ENCODE measurements at regions not wholly inside any gene's neighbourhood (a gene's known extent, or its start where the extent isn't known, plus 50 kb on each side); places are given as distances from the start of the nearest gene placed in this dataset.
"Not testable (repeated sequence)": the region's sequence is repeated elsewhere in the genome, so short reads cannot be mapped to it uniquely, and the experiment has no call there.

DNA sequence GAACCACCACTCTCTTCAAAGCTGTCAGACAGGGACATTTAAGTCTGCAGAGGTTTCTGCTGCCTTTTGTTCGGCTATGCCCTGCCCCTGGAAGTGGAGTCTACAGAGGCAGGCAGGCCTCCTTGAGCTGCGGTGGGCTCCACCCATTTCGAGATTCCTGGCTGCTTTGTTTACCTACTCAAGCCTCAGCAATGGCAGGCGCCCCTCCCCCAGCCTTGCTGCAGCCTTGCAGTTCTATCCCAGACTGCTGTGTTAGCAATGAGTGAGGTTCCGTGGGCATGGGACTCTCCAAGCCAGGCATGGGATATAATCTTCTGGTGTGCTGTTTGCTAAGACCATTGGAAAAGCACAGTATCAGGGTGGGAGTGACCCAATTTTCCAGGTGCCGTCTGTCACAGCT lies 417.2 kb downstream of the KIF20B start:
- H3K36me3 Mint-ChIP-seq; H3K27me3 ChIP-seq (ENCODE audit: control insufficient read depth in 2 of 2, insufficient read depth in 2 of 2, low read length in 2 of 2); POLR2A ChIA-PET; DNase-seq; H3K4me3 Mint-ChIP-seq; intact Hi-C loops (cut with micrococcal nuclease); H3K36me3 ChIP-seq (ENCODE audit: control insufficient read depth in 2 of 3, insufficient read depth in 3 of 3, low read length in 3 of 3); H3K4me1 Mint-ChIP-seq; CTCF ChIA-PET; ATAC-seq; H3K4me1 ChIP-seq (ENCODE audit: control insufficient read depth in 2 of 2, insufficient read depth in 2 of 2, low read length in 2 of 2); H3K27me3 Mint-ChIP-seq; H3K4me3 ChIP-seq (ENCODE audit: low read length); H3K9me3 ChIP-seq (ENCODE audit: control insufficient read depth in 2 of 3, low read length in 3 of 3); H3K27ac Mint-ChIP-seq; H3K27ac ChIP-seq (ENCODE audit: low read depth, low read length): not testable (repeated sequence)
- peaks cover 0 to 16% (median 7%) of the 10 kb centered on the region in 11 donors for H3K9me3 Mint-ChIP-seq

DNA sequence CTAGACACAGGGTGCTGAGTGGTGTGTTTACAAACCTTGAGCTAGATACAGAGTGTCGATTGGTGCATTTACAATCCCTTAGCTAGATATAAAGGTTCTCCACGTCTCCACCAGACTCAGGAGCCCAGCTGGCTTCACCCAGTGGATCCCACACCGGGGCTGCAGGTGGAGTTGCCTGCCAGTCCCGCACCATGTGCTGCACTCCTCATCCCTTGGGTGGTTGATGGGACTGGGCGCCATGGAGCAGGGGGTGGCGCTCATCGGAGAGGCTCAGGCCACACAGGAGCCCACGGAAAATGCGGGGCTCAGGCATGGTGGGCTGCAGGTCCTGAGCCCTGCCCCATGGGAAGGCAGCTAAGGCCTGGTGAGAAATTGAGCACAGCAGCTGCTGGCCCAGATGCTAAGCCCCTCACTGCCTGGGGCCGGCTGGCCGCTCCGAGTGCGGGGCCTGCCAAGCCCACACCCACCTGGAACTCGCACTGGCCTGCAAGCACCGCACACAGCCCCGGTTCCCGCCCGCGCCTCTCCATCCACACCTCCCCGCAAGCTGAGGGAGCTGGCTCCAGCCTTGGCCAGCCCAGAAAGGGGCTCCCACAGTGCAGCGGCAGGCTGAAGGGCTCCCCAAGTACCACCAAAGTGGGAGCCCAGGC lies 418.4 kb downstream of the KIF20B start:
- H3K27me3 Mint-ChIP-seq; H3K36me3 ChIP-seq (ENCODE audit: control insufficient read depth in 2 of 3, insufficient read depth in 3 of 3, low read length in 3 of 3); DNase-seq; ATAC-seq; intact Hi-C loops (cut with micrococcal nuclease); H3K4me1 Mint-ChIP-seq; H3K27ac Mint-ChIP-seq; POLR2A ChIA-PET; H3K4me3 Mint-ChIP-seq; H3K4me3 ChIP-seq (ENCODE audit: low read length); H3K4me1 ChIP-seq (ENCODE audit: control insufficient read depth in 2 of 2, insufficient read depth in 2 of 2, low read length in 2 of 2); H3K36me3 Mint-ChIP-seq; H3K9me3 ChIP-seq (ENCODE audit: control insufficient read depth in 2 of 3, low read length in 3 of 3); H3K27me3 ChIP-seq (ENCODE audit: control insufficient read depth in 2 of 2, insufficient read depth in 2 of 2, low read length in 2 of 2); CTCF ChIA-PET; H3K27ac ChIP-seq (ENCODE audit: low read depth, low read length): not testable (repeated sequence)
- H3K9me3 Mint-ChIP-seq, result peaks cover 0 to 15% (median 5%) of the 10 kb centered on the region in 11 donors

DNA sequence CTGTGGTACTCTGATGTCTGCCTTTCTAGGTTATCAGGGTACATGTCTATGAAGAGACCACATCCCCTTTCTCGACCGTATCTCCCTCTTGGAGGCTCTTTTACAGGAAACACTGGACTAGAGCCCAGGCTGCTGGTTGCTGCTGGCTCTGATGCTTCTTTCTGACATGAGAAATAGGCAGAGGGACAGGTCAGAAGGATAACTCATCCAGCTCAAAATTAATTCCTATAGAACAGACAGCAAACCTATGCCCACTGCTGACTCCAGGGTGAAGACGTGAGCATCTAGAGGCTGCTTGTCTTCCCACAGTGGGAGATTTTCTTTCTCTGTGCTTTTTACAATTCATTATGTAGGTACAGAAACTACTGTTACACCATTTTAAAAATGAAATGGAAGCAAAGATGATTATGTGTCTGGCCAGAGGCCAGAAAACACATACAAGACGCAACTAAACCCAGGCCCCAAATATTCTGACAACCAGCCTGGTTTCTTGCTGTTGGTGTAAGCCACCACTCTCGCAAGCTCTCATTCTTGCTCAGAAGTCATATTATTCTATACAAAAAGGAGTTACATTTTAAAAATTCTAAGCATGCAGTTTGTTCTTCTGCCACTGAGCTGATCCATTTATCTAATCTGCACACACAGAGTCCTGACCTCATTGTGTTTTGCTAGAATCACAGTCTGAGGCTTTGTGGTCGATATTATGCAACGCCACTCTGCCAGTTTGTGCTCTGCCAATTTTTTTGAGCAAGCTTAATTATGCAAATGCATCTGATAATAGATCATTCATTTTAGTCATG lies 424.3 kb downstream of the KIF20B start:
- Mint-ChIP-seq H3K9me3 (peaks cover 0 to 6% (median 0%) of the 10 kb centered on the region in 11 donors), H3K27me3 (peaks cover 0 to 4% (median 0%) of the 10 kb centered on the region in 5 donors), H3K36me3 (no peaks in the 10 kb centered on the region), H3K27ac (no peak overlapping the region), H3K4me1 (no peaks in the 10 kb centered on the region), H3K4me3 (no peak overlapping the region)
- ATAC-seq (no peak), DNase-seq (no peak)
- H3K4me1 ChIP-seq (ENCODE audit: control insufficient read depth in 2 of 2, insufficient read depth in 2 of 2, low read length in 2 of 2), result no peaks in the 10 kb centered on the region
- no peak overlapping the region for H3K4me3 ChIP-seq (ENCODE audit: low read length)
- no peaks in the 10 kb centered on the region for H3K27me3 ChIP-seq (ENCODE audit: control insufficient read depth in 2 of 2, insufficient read depth in 2 of 2, low read length in 2 of 2)
- no peaks in the 10 kb centered on the region for H3K9me3 ChIP-seq (ENCODE audit: control insufficient read depth in 2 of 3, low read length in 3 of 3)
- ChIA-PET CTCF (no interaction called here), POLR2A (no interaction called here)
- no peak overlapping the region for H3K27ac ChIP-seq (ENCODE audit: low read depth, low read length)
- H3K36me3 ChIP-seq (ENCODE audit: control insufficient read depth in 2 of 3, insufficient read depth in 3 of 3, low read length in 3 of 3), result no peaks in the 10 kb centered on the region
- intact Hi-C loops (cut with micrococcal nuclease), result no loop called here

DNA sequence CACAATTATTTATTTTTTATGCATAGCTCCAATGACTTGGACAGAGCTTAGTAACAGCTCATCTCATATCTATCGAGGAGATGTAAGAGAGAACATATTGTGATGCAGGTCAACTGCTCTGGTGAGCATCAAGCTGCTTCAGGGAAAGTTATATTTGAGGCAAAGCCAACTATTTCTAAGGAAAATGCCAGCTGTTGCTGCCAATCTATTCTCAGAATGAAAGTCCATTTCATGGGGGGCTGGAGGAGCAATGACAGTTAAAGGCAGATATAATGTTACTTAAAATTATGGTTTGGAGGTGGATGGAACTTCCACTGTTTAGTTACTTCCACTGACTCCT lies 424.8 kb downstream of the KIF20B start:
- CTCF ChIA-PET, result no interaction called here
- H3K4me3 Mint-ChIP-seq, result no peak overlapping the region
- no peak for DNase-seq
- no peaks in the 10 kb centered on the region for H3K4me1 Mint-ChIP-seq
- Histone ChIP-seq H3K27me3 (ENCODE audit: control insufficient read depth in 2 of 2, insufficient read depth in 2 of 2, low read length in 2 of 2) (no peaks in the 10 kb centered on the region), H3K36me3 (ENCODE audit: control insufficient read depth in 2 of 3, insufficient read depth in 3 of 3, low read length in 3 of 3) (no peaks in the 10 kb centered on the region), H3K4me1 (ENCODE audit: control insufficient read depth in 2 of 2, insufficient read depth in 2 of 2, low read length in 2 of 2) (no peaks in the 10 kb centered on the region), H3K4me3 (ENCODE audit: low read length) (no peak overlapping the region), H3K9me3 (ENCODE audit: control insufficient read depth in 2 of 3, low read length in 3 of 3) (no peaks in the 10 kb centered on the region), H3K27ac (ENCODE audit: low read depth, low read length) (no peak overlapping the region)
- no peaks in the 10 kb centered on the region for H3K36me3 Mint-ChIP-seq
- H3K27ac Mint-ChIP-seq, result no peak overlapping the region
- peaks cover 0 to 6% (median 1%) of the 10 kb centered on the region in 11 donors for H3K9me3 Mint-ChIP-seq
- intact Hi-C loops (cut with micrococcal nuclease), result no loop called here
- POLR2A ChIA-PET, result no interaction called here
- ATAC-seq, result no peak
- peaks cover 0 to 4% (median 0%) of the 10 kb centered on the region in 5 donors for H3K27me3 Mint-ChIP-seq

DNA sequence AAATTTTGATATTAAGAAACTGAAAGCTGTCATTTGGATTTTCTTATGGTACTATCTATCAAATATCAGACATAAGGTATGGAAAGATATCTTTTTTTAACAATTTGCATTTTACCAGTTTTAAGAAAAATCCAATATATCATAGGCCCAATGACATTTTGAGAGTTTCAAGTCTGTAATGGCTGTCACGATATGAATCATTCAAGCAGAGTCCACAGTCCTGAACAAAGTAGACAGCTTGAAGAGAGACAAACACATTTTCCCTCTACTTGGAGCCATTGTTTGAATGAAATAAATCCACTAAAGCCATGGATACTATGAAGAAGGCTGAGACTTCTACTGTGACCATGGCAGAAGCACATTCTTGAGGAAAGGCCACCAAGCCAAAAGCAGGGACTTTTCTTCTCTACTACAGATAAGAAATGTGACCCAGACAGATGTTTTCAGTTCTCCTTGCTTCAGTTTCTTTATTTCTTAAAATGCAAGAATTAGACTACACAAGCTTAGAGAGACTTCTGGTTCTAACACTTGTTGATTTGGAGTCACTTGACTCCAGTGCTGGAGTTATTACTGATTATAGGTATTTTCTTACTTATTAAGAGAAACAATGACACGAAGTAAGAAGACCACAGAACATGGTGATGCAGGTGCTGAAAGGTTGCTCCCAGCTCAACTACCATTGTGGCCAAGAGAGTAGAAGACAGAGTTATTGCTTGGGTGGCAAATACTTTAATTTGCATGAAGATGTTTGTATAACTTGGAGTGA lies 429.1 kb downstream of the KIF20B start:
- no peak overlapping the region for H3K4me3 ChIP-seq (ENCODE audit: low read length)
- H3K27ac Mint-ChIP-seq, result no peak overlapping the region
- no peak for DNase-seq
- intact Hi-C loops (cut with micrococcal nuclease), result no loop called here
- peaks cover 0 to 37% (median 8%) of the 10 kb centered on the region in 11 donors for H3K9me3 Mint-ChIP-seq
- peaks cover 0 to 5% (median 0%) of the 10 kb centered on the region in 5 donors for H3K36me3 Mint-ChIP-seq
- H3K4me1 ChIP-seq (ENCODE audit: control insufficient read depth in 2 of 2, insufficient read depth in 2 of 2, low read length in 2 of 2), result no peaks in the 10 kb centered on the region
- H3K4me1 Mint-ChIP-seq, result no peaks in the 10 kb centered on the region
- no peak overlapping the region for H3K4me3 Mint-ChIP-seq
- H3K27me3 ChIP-seq (ENCODE audit: control insufficient read depth in 2 of 2, insufficient read depth in 2 of 2, low read length in 2 of 2), result no peaks in the 10 kb centered on the region
- ChIA-PET CTCF (no interaction called here), POLR2A (no interaction called here)
- H3K27ac ChIP-seq (ENCODE audit: low read depth, low read length), result no peak overlapping the region
- no peaks in the 10 kb centered on the region for H3K36me3 ChIP-seq (ENCODE audit: control insufficient read depth in 2 of 3, insufficient read depth in 3 of 3, low read length in 3 of 3)
- H3K9me3 ChIP-seq (ENCODE audit: control insufficient read depth in 2 of 3, low read length in 3 of 3), result peaks cover 0 to 7% (median 0%) of the 10 kb centered on the region in 3 experiments
- H3K27me3 Mint-ChIP-seq, result peaks cover 0 to 4% (median 0%) of the 10 kb centered on the region in 5 donors
- ATAC-seq, result no peak

DNA sequence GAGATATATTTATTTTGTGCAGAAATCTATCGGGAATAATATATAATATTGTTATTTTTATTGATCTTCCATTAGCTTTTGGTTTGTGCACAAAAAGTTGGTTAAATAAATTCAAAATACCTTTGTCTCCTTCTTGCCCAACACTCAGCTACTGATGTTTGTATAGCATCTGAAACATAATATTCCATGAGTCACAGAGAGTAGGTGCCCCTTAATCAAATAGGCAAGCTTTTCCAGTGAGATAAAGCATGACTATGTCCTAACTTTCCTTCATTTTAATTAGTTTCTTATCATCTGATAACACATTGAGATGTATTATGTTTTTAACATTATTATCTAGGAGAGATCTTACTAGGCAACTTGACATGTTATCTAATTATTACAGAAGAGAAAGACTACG lies 432.2 kb downstream of the KIF20B start:
- H3K36me3 ChIP-seq (ENCODE audit: control insufficient read depth in 2 of 3, insufficient read depth in 3 of 3, low read length in 3 of 3), result no peaks in the 10 kb centered on the region
- peaks cover 7 to 68% (median 25%) of the 10 kb centered on the region in 11 donors for H3K9me3 Mint-ChIP-seq

More for the DNA sequence above, 432.2 kb downstream of the KIF20B start:
- no peaks in the 10 kb centered on the region for H3K27me3 ChIP-seq (ENCODE audit: control insufficient read depth in 2 of 2, insufficient read depth in 2 of 2, low read length in 2 of 2)
- CTCF ChIA-PET, result no interaction called here
- intact Hi-C loops (cut with micrococcal nuclease), result no loop called here
- ATAC-seq (no peak), DNase-seq (no peak)
- POLR2A ChIA-PET, result no interaction called here
- Mint-ChIP-seq H3K27ac (no peak overlapping the region), H3K36me3 (peaks cover 0 to 11% (median 0%) of the 10 kb centered on the region in 5 donors), H3K4me1 (no peaks in the 10 kb centered on the region), H3K27me3 (peaks cover 0 to 2% (median 0%) of the 10 kb centered on the region in 5 donors), H3K4me3 (no peak overlapping the region)
- peaks cover 0 to 33% (median 3%) of the 10 kb centered on the region in 3 experiments for H3K9me3 ChIP-seq (ENCODE audit: control insufficient read depth in 2 of 3, low read length in 3 of 3)
- H3K27ac ChIP-seq (ENCODE audit: low read depth, low read length), result no peak overlapping the region
- H3K4me3 ChIP-seq (ENCODE audit: low read length), result no peak overlapping the region
- no peaks in the 10 kb centered on the region for H3K4me1 ChIP-seq (ENCODE audit: control insufficient read depth in 2 of 2, insufficient read depth in 2 of 2, low read length in 2 of 2)
